ENCODE measurements at regions not wholly inside any gene's neighbourhood (a gene's known extent, or its start where the extent isn't known, plus 50 kb on each side); places are given as distances from the start of the nearest gene placed in this dataset.

- H3K4me1 ChIP-seq (ENCODE audit: control insufficient read depth, insufficient read depth, low read length) = no peaks in the 10 kb centered on the region
- in situ Hi-C loops (cut with HindIII; ENCODE audit: low pct_unique_long_range_greater_than_20kb, low sequenced_read_pairs) (no loop called here), intact Hi-C loops (cut with micrococcal nuclease; ENCODE audit: unreplicated experiment) (no loop called here)
- DNase-seq (ENCODE audit: low read depth, low spot score) (no peak), ATAC-seq (no peak)
- CTCF ChIA-PET = no interaction called here
- no peaks in the 10 kb centered on the region for H3K36me3 ChIP-seq (ENCODE audit: control insufficient read depth, insufficient read depth, low read length)
- H3K9me3 ChIP-seq (ENCODE audit: control insufficient read depth, insufficient read depth, low read depth, low read length) = no peaks in the 10 kb centered on the region
- no peak overlapping the region for H3K27ac ChIP-seq (ENCODE audit: low read length)
- POLR2A ChIA-PET = no interaction called here
- H3K27me3 ChIP-seq (ENCODE audit: control insufficient read depth, insufficient read depth, low read length) = no peaks in the 10 kb centered on the region
- H3K4me3 ChIP-seq (ENCODE audit: low read depth in 2 of 2, low read length in 2 of 2) = no peak overlapping the region
- no TSS peak for BruUV-seq (replicated peaks)
- TF ChIP-seq POLR2AphosphoS5 (IDR thresholded peaks at IDR 0.05; ENCODE audit: low read depth, low read length) = no peak
- TF ChIP-seq CTCF (IDR thresholded peaks at IDR 0.05) = no peak
- no peak for TF ChIP-seq TCF7L2 (IDR thresholded peaks at IDR 0.05; ENCODE audit: low read depth, low read length)
- no peak for TF ChIP-seq REST (IDR thresholded peaks at IDR 0.05; ENCODE audit: insufficient read depth in 1 of 2, low read depth in 2 of 2, low read length in 1 of 2)
- TF ChIP-seq SIN3A (IDR thresholded peaks at IDR 0.05; ENCODE audit: borderline replicate concordance, insufficient read depth, low read depth, low read length) = no peak
These were observed 634.0 kb upstream of the LMCD1 start for GRCh38 chr3:7867587-7867986.

GRCh38 chr3:7871003-7871560 is 630.5 kb upstream of the LMCD1 start:
- Histone ChIP-seq H3K27me3 (ENCODE audit: control insufficient read depth, insufficient read depth, low read length) (no peaks in the 10 kb centered on the region), H3K9me3 (ENCODE audit: control insufficient read depth, insufficient read depth, low read depth, low read length) (no peaks in the 10 kb centered on the region), H3K4me3 (ENCODE audit: low read depth in 2 of 2, low read length in 2 of 2) (no peak overlapping the region), H3K4me1 (ENCODE audit: control insufficient read depth, insufficient read depth, low read length) (no peaks in the 10 kb centered on the region), H3K27ac (ENCODE audit: low read length) (no peak overlapping the region), H3K36me3 (ENCODE audit: control insufficient read depth, insufficient read depth, low read length) (no peaks in the 10 kb centered on the region)
- TF ChIP-seq TCF7L2 (IDR thresholded peaks at IDR 0.05; ENCODE audit: low read depth, low read length) (no peak), CTCF (IDR thresholded peaks at IDR 0.05) (no peak), POLR2AphosphoS5 (IDR thresholded peaks at IDR 0.05; ENCODE audit: low read depth, low read length) (no peak), SIN3A (IDR thresholded peaks at IDR 0.05; ENCODE audit: borderline replicate concordance, insufficient read depth, low read depth, low read length) (no peak), REST (IDR thresholded peaks at IDR 0.05; ENCODE audit: insufficient read depth in 1 of 2, low read depth in 2 of 2, low read length in 1 of 2) (no peak)
- ChIA-PET POLR2A (no interaction called here), CTCF (no interaction called here)
- in situ Hi-C loops (cut with HindIII; ENCODE audit: low pct_unique_long_range_greater_than_20kb, low sequenced_read_pairs) = no loop called here
- DNase-seq (ENCODE audit: low read depth, low spot score) (no peak), ATAC-seq (no peak)
- no TSS peak for BruUV-seq (replicated peaks)
- intact Hi-C loops (cut with micrococcal nuclease; ENCODE audit: unreplicated experiment) = no loop called here
